GM13977 (cell line): ENCODE measurements at regions not wholly inside any gene's neighbourhood (a gene's known extent, or its start where the extent isn't known, plus 50 kb on each side); places are given as distances from the start of the nearest gene placed in this dataset.

Experiments
- DNase-seq: peaks from one replicate; pipeline ENCODE4 v3.0.0; 2012; ENCODE audit warnings: low spot score
- CTCF ChIP-seq: IDR thresholded peaks from 2 replicates; pipeline ENCODE4 v1.5.1; 2012; ENCODE audit warnings: mild to moderate bottlenecking, control low read depth; ENCODE audit not compliant: insufficient read depth; ENCODE audit errors: extremely low read depth, missing control alignments
- in situ Hi-C: fragments of 300-500 bp; cut with MboI; formaldehyde crosslinking; loops from one replicate; pipeline ENCODE4 v1.12.0; 2022; ENCODE audit warnings: low sequenced_read_pairs, low pct_unique_long_range_greater_than_20kb, mixed read lengths, inconsistent platforms; ENCODE audit not compliant: unreplicated experiment

GRCh38 chr2:59590798-59591197 is 962.7 kb downstream of the BCL11A start:
- TF ChIP-seq CTCF, result no peak
- no peak for DNase-seq
- in situ Hi-C loops, result no loop called here

- DNase-seq, result no peak
- in situ Hi-C loops, result no loop called here
- no peak for TF ChIP-seq CTCF
Observed at GRCh38 chr2:59589881-59590280, 963.6 kb downstream of the BCL11A start.

GRCh38 chr2:59588286-59588685 is 965.2 kb downstream of the BCL11A start:
- TF ChIP-seq CTCF, result no peak
- no peak for DNase-seq
- in situ Hi-C loops, result no loop called here

GRCh38 chr2:59586176-59586575 is 967.3 kb downstream of the BCL11A start:
- in situ Hi-C loops, result no loop called here
- no peak for DNase-seq
- no peak for TF ChIP-seq CTCF

- in situ Hi-C loops, result no loop called here
- no peak for DNase-seq
Observed at GRCh38 chr2:59585655-59586054, 967.8 kb downstream of the BCL11A start.

GRCh38 chr2:59584958-59585357 is 968.5 kb downstream of the BCL11A start:
- no peak for TF ChIP-seq CTCF
- no peak for DNase-seq
- in situ Hi-C loops, result no loop called here

More at GRCh38 chr2:59585655-59586054, 967.8 kb downstream of the BCL11A start:
- no peak for TF ChIP-seq CTCF

- no peak for TF ChIP-seq CTCF
- DNase-seq, result no peak
- in situ Hi-C loops, result no loop called here
Observed at GRCh38 chr2:59583173-59583765, 970.2 kb downstream of the BCL11A start.
